Activated CD4-positive, alpha-beta T cell treated with anti-CD3 and anti-CD28 coated beads, Interleukin-2, amount 50 U/mL, for 24 hours (primary cell): ENCODE measurements at regions not wholly inside any gene's neighbourhood (a gene's known extent, or its start where the extent isn't known, plus 50 kb on each side); places are given as distances from the start of the nearest gene placed in this dataset.
"Not testable (repeated sequence)": the region's sequence is repeated elsewhere in the genome, so short reads cannot be mapped to it uniquely, and the experiment has no call there.

ENCODE experiments used
- DNase-seq, 2 donors: peaks; one replicate each; pipeline ENCODE4 v3.0.0-alpha.2; 2020; ENCODE audit warnings: low read depth in 1 of 2, low spot score in 1 of 2

DNA sequence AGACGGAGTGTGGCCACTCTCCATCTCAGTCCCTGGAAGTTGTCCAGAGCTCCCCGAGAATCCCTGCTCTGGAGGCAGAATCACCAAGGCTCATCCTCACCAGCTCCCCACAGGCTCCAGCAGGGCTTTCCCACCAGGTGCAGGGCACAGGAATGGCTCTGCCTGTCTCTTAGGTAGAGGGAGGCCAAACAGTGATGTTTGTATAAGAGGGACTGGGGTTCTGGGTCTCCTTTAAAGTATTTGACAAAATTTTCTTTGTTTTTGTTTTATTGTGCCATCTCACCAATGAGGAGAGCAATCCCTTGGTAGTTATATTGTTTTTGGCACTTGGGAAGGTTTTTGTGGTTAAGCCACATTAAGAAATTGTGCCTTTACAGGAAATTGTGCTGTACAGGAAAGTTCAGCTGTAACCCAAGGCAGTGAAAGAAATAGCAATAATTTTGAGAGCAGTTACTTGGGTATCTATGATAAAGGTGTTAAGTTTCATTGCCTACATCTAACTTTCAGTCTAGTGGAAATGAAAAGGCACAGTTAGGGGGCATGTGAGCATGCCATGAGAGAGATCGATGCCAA, 219.3 kb upstream of the PRSS58 start:
- DNase-seq = no peak

DNA sequence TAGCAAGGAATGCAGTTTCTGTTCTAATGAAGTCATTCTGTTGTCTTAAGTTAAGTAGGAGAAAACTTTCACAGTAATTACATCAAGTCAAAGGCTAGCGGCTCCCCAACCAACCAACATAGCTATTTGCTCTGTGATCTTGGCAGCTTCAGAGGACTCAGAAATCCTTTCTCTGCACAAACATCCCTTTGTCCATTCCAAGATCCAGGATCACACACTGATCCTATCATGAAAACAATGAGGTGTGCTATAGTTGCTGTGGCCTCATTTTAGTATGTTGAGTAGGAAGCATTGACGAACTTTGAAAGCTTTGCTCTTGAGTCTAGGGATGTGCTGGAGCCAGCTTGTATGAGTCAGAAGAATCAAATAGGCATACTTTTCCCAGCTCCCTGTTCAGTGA, 218.2 kb upstream of the PRSS58 start:
- no peak for DNase-seq

DNA sequence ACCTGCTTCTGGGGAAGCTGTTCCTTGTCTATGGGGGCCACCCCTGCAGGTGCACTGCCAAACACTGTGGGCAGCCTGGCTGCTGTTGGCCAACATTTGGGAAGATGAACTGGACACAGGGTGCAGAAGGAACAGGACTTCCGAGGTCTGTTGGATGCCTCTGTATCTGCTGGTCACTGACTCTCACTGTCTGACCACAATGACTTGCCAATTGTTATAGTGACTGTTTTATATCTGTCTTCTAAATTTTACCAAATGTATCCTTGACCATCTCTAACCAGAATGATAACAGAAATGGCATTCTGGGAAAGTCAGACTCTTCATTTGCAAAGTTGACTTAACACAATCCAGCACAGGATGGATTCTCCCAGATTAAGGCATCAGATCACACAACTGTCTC, 214.0 kb upstream of the PRSS58 start:
- DNase-seq = no peak

DNA sequence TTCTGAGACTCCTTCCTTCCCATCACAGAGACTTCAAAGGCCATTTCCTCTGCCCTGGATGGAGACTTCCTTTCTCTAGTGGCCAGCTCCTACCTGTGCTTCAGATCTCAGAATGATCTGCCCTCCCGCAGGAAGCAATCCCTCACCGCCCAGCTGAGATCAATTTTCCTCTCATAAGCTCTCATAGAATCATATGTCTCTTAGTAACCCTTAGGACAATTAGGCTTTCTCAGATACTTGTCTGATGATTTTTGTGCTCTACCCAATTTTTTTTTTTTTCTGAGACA, 212.6 kb upstream of the PRSS58 start:
- no peak for DNase-seq

DNA sequence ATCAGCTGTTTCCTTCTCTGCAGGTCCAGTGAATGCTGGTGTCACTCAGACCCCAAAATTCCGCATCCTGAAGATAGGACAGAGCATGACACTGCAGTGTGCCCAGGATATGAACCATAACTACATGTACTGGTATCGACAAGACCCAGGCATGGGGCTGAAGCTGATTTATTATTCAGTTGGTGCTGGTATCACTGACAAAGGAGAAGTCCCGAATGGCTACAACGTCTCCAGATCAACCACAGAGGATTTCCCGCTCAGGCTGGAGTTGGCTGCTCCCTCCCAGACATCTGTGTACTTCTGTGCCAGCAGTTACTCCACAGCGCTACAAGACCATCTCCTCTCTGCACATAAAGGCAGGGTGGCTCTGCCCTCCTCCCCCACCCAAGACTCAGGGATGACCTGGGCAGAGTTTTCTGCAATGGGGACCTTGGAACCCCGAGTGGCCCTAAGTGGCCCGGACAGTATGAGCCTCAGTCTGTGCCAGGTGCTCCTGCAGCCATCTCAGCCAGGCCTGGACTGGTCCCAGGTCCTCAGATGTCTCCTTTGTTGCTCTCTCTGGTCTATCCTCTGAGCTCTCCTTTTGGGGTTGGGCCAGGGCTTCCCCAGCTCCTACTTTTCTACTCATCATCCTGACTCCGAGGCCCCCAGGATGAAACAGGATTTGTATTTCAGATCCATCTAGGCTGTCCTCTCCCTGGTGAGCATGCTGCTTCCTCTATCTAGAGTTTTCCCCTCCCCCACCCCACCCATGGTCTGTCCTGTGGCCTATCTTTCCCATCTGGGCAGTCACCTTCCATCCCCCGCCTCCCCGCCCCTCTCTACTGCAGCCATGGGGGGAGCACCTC, 212.1 kb upstream of the PRSS58 start:
- DNase-seq = no peak

DNA sequence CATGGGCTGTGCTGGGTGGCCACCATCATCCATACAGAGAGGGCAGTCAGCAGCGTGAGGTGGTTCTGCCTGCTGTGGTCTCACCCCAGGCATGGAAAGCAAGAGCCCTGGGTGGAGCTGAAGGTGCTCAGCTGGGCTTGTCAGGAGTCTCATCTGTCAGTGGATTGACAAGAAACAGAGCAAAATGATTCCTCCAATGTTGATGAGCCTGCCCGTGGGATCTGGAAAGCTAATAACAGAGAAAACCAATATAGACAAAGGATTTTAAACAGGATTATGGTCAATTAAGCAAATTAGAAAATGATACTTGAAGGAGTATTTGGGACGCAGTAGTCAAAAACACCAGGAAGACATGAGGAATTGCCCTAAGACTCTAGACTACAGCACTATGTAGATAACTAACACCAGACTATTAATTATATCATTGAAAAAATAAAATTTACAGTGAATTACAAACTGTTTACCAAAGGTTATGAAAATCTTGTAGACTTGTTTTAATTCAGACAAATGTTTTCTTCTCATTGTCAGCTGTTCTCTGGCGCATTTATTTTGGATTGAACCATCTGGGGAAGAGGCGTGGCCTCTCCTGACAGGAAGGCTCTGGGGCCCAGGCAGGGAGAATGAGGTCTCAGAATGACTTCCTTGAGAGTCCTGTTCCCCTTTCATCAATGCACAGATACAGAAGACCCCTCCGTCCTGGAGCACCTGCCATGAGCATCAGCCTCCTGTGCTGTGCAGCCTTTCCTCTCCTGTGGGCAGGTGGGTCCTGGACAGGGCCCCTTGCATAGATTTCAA, 211.2 kb upstream of the PRSS58 start:
- DNase-seq = no peak

DNA sequence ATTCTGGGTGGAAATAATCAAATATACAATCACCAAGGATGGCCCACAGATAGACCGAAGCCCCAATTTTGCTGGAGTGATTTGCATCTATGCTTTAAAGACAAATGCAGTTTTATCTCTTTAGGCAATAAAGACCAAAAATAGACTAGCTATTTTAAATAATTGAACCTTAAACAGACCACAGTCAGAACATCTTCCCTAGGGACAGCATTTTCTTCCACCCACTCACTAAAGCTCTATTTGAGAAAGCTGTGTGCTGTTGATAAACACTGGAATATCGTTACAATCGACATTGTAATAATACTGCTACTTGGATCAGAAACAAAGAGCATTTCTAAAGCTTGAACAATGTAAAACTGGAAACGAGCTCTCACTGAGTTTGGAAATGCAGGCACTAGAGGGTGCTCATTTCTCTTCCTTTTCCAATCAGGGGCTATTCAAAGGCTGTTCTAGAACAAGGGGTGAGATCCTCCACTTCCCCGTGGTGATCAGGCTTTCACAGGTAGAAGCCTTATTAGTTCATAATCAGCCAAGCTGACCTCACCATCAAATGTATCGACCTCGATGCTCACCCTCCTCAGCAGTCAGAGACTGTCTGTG, 209.3 kb upstream of the PRSS58 start:
- DNase-seq = not testable (repeated sequence)

DNA sequence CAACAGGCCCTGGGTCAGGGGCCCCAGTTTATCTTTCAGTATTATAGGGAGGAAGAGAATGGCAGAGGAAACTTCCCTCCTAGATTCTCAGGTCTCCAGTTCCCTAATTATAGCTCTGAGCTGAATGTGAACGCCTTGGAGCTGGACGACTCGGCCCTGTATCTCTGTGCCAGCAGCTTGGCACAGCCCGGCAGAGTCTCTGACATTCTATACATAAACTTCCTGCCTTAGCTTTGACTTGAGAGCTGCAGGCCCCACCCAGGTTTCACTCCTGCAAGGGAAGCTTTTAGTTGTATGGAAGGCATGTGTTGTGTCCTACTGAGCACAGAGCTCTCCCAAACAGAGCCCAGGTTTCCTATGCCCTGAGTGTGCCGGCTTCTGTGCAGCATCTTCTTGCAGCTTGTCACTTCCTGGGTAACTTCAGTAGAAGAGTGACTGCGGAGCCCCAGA, 205.6 kb upstream of the PRSS58 start:
- no peak for DNase-seq

DNA sequence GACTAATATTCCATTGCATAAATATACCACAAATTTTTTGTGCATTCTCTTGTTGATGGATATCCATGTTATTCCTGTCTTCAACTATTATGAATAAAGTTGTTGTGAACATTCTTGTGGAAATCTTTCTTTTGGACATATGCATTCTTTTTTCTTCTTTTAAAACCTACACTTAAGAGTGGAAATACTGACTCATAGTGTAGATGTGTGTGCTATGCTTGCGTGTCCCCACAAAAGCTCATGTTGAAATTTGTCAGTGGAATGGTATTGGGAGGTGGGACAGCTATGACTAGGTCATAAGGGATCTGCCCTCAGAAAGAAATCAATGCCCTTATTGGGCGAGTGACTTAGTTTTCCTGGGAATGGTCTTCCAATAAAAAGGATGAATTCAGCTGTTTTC, 203.6 kb upstream of the PRSS58 start:
- DNase-seq = no peak

DNA sequence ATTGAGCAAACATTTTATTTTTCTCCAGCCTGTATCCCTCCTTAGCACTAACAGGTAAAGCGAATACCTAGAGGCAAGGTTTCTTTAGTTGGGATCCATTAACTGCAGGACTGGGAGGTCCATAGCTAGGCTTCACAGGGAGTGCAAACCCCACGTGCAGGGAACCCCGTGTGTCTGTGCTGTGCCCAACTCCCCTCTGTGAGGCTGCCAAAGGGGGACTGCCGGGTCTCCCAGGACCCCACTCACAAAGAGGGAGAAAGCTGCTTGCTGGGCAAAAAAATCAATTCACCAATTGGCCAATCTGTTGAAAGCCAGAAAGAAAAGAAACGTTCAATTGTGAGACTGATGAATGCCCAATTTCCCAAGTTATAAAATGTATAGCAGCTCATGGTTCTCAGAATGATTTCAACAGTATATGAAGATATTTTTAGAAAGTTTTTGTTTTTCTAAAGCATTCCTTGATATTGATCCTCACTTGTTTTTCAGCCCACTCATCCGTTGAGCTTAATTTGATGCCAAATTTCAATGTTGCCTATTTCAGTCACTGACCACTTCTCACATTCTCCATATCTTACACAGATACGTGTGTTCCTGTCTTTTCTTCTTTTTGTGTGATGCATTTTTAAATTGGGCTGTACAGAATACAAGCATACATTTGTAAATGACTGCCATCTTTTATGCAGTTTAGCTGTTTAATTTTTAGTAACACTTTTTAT, 202.7 kb upstream of the PRSS58 start:
- DNase-seq = no peak

DNA sequence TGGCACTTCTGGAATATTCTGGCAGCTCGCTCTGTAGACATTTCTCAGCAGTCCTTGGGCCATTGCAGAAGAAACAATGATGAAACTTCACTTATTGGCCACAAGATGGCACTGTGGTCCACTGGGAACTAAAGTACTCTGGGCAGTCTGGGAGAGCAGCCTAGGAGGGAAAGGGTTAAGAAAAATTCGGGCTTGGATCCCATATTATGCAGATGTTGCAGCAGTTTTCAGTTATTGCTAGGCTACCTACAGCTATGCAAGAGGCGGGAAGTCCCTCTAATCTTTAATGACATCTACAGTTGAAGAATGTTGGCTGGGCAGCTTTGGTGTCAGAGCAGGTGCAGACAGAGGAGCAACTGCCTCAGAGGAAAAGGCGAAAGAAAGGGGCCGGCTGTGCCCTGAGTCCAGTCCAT, 201.7 kb upstream of the PRSS58 start:
- DNase-seq = peak in 1 of 2 donors; percentile 34

DNA sequence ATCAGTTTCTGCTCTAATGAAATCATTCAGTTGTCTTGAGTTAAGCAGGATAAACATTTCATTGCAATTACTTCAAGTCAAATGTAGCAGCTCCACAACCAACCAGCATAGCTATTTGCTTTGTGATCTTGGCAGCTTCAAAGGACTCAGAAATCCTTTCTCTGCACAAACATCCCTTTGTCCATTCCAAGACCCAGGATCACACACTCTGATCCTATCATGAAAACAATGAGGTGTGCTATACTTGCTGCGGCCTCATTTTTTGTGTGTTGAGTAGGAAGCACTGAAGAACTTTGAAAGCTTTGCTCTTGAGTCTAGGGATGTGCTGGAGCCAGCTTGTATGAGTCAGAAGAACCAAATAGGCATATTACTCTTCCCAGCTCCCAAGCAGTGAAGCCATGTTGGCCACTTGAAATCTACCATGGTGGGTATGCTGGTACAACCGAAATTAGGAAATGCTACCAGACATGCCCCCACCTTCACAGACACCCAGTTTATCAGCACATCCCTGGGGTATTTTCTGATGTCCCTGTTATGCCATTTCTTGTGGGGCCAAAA, 199.4 kb upstream of the PRSS58 start:
- no peak for DNase-seq

DNA sequence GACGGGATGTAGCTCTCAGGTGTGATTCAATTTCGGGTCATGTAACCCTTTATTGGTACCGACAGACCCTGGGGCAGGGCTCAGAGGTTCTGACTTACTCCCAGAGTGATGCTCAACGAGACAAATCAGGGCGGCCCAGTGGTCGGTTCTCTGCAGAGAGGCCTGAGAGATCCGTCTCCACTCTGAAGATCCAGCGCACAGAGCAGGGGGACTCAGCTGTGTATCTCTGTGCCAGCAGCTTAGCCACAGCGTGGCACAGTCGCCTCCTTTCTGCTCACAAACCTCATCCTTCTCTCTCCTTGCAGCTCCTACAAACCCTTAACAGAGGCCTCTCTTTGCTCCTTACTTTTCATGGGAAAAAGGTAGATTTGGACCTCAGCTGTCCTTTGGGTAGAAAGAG, 197.5 kb upstream of the PRSS58 start:
- no peak for DNase-seq

DNA sequence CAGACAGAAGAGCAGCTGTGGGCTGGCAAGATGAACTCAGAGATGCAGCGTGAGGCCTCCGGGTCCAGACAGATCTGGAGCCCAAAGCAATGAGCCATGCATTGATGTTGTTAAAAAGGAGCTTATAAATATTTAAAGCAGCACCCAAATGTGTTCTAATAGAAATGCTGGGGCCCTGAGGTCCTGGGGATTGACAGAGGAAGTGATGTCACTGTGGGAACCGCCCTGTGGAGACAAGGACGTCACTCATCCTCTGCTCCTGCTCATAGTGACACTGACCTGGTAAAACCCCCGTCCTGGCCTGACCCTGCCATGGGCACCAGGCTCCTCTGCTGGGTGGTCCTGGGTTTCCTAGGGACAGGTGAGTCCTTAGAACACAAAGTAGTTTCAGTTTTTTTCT, 197.0 kb upstream of the PRSS58 start:
- no peak for DNase-seq

DNA sequence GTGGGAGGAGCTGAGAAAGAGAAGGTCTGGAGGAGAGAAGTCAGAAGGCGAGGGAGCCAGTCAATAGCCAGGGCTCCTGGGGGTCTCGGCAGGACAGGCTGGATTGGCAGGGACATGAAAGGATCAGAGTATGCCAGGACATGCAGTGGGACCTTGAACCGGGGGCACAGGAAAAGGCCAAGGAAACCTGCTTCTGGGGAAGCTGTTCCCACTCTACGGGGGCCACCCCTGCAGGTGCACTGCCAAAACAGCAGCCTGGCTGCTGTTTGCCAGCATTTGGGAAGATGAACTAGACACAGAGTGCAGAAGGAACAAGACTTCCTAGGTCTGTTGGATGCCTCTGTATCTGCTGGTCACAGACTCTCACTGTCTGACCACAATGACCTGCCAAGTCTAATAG, 194.9 kb upstream of the PRSS58 start:
- DNase-seq = no peak

DNA sequence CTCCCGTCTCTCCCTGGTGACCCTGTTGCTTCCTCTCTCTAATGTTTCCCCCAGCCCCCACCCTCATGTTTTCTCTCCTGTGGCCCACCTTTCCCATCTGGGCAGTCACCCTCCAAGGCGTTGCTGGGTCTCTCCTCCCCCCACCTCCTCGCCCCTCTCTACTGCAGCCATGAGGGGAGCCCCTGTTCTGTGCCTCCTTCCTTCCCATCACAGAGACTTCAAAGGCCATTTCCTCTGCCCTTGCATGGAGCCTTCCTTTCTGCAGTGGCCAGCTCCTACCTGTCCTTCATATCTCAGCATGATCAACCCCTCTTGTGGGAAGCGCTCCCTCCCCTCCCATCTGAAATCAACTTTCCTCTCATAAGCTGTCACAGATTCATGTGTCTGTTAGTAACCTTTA, 194.0 kb upstream of the PRSS58 start:
- no peak for DNase-seq

DNA sequence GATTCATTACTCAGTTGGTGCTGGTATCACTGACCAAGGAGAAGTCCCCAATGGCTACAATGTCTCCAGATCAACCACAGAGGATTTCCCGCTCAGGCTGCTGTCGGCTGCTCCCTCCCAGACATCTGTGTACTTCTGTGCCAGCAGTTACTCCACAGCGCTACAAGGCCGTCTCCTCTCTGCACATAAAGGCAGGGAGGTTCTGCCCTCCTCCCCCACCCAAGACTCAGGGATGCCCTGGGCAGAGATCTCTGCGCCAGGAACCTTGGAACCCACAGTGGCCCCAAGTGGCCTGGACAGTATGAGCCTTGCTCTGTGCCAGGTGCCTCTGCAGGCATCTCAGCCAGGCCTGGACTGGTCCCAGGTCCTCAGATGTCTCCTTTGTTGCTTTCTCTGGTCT, 193.4 kb upstream of the PRSS58 start:
- DNase-seq = no peak

DNA sequence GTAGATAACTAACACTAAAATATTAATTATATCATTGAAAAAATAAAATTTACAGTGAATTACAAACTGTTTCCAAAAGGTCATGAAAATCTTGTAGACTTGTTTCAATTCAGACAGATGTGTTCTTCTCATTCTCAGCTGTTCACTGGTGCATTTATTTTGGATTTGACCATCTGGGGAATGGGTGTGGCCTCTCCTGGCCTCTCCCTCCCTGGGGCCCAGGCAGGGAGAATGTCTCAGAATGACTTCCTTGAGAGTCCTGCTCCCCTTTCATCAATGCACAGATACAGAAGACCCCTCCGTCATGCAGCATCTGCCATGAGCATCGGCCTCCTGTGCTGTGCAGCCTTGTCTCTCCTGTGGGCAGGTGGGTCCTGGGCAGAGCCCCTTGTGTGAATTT, 192.8 kb upstream of the PRSS58 start:
- no peak for DNase-seq

DNA sequence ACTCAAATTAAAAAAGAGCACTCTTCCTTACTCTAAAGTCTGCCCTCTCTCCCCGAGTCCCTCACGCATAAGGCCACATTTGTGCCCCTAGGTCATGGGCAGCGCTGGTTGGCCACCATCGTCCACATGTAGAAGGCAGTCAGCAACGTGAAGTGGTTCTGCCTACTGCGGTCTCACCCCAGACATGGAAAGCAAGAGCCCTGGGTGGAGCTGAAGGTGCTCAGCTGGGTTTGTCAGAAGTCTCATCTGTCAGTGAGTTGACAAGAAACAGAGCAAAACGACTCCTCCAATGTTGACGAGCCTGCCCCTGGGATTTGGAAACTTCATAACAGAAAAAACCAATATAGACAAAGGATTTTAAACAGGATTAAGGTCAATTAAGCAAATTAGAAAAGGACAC, 192.3 kb upstream of the PRSS58 start:
- DNase-seq = no peak

DNA sequence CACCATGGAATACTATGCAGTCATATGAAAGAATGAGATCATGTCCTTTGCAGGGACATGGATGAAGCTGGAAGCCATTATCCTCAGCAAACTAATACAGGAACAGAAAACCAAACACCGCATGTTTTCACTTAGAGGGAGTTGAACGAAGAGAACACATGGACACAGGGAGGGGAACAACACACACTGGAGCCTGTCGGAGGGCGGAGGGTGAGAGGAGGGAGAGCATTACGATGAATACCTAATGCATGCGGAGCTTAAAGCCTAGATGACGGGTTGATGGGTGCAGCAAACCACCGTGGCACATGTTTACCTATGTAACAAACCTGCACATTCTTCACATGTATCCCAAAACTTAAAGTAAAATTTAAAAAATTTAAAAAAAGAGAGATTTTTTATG, 191.0 kb upstream of the PRSS58 start:
- DNase-seq = not testable (repeated sequence)

DNA sequence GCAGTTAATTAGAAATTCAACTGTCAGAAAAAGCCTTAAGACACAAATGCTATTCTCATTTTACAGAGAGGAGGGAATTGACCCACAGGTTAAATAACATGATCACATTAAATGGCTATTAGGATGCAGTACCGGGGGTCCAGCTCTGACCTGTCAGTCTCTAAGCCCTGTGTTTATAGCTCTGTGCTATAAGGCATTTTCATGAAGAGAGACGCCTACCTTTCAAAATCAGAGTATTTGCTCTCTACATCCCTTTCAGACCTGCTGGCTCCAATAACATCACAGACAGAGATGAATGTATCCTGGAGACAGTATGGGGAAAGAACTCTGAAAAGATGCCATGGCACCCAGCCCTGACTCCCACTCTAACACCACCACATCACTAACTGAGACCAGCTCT, 189.9 kb upstream of the PRSS58 start:
- DNase-seq = no peak
